Stimulated activated CD4-positive, alpha-beta T cell treated with anti-CD3 and anti-CD28 coated beads, Interleukin-1b, Interleukin-23, amount 100 ng/mL, for 48 hours (primary cell): ENCODE measurements at regions not wholly inside any gene's neighbourhood (a gene's known extent, or its start where the extent isn't known, plus 50 kb on each side); places are given as distances from the start of the nearest gene placed in this dataset.

Experiments
- DNase-seq: peaks from one replicate; pipeline ENCODE4 v3.0.0-alpha.2; 2020

- no peak for DNase-seq
Measured at GRCh38 chr6:87935196-87935595, 112.4 kb upstream of the SPACA1 start.

- no peak for DNase-seq
Measured at GRCh38 chr6:87932361-87932760, 115.3 kb upstream of the SPACA1 start.

GRCh38 chr6:87929843-87930288 lies 117.8 kb upstream of the SPACA1 start:
- DNase-seq, result peak; percentile 59

GRCh38 chr6:87926687-87927086 lies 121.0 kb upstream of the SPACA1 start:
- DNase-seq, result no peak

GRCh38 chr6:87926072-87926471 lies 121.6 kb upstream of the SPACA1 start:
- no peak for DNase-seq

GRCh38 chr6:87925373-87926060 lies 122.1 kb upstream of the SPACA1 start:
- no peak for DNase-seq

GRCh38 chr6:87923389-87924050 lies 124.1 kb upstream of the SPACA1 start:
- no peak for DNase-seq

GRCh38 chr6:87922947-87923330 lies 124.7 kb upstream of the SPACA1 start:
- DNase-seq, result no peak

GRCh38 chr6:87922196-87922946 lies 125.3 kb upstream of the SPACA1 start:
- no peak for DNase-seq

GRCh38 chr6:87921034-87921433 lies 126.6 kb upstream of the SPACA1 start:
- no peak for DNase-seq

GRCh38 chr6:87920245-87920644 lies 127.4 kb upstream of the SPACA1 start:
- DNase-seq, result no peak

GRCh38 chr6:87919416-87919815 lies 128.2 kb upstream of the SPACA1 start:
- DNase-seq, result no peak

GRCh38 chr6:87919001-87919400 lies 128.6 kb upstream of the SPACA1 start:
- DNase-seq, result no peak

- DNase-seq, result no peak
Measured at GRCh38 chr6:87918461-87918941, 129.1 kb upstream of the SPACA1 start.

- DNase-seq, result no peak
Measured at GRCh38 chr6:87917886-87918285, 129.8 kb upstream of the SPACA1 start.

GRCh38 chr6:87916446-87916845 lies 131.2 kb upstream of the SPACA1 start:
- DNase-seq, result no peak

- no peak for DNase-seq
Measured at GRCh38 chr6:87914637-87915395, 132.8 kb upstream of the SPACA1 start.

- no peak for DNase-seq
Measured at GRCh38 chr6:87913974-87914373, 133.7 kb upstream of the SPACA1 start.

GRCh38 chr6:87912102-87912501 lies 135.5 kb upstream of the SPACA1 start:
- DNase-seq, result no peak

GRCh38 chr6:87909849-87910248 lies 137.8 kb upstream of the SPACA1 start:
- DNase-seq, result peak; percentile 51

- DNase-seq, result no peak
Measured at GRCh38 chr6:87908978-87909811, 138.4 kb upstream of the SPACA1 start.

- no peak for DNase-seq
Measured at GRCh38 chr6:87907521-87907920, 140.1 kb upstream of the SPACA1 start.
